Fibroblast of gingiva (primary cell): ENCODE measurements at regions not wholly inside any gene's neighbourhood (a gene's known extent, or its start where the extent isn't known, plus 50 kb on each side); places are given as distances from the start of the nearest gene placed in this dataset.
"Not testable (repeated sequence)": the region's sequence is repeated elsewhere in the genome, so short reads cannot be mapped to it uniquely, and the experiment has no call there.

Experiments
- DNase-seq: peaks from one replicate; pipeline ENCODE4 v3.0.0-alpha.2; 2011; ENCODE audit warnings: low read depth

GRCh38 chr10:21292763-21293517 is 232.5 kb downstream of the SKIDA1 start:
- DNase-seq: peak; percentile 97

GRCh38 chr10:21290499-21291160 is 234.9 kb downstream of the SKIDA1 start:
- no peak for DNase-seq

- no peak for DNase-seq
These were observed 235.5 kb downstream of the SKIDA1 start for GRCh38 chr10:21289961-21290360.

- no peak for DNase-seq
These were observed 236.2 kb downstream of the SKIDA1 start for GRCh38 chr10:21289271-21289670.

GRCh38 chr10:21285742-21286331 is 239.6 kb downstream of the SKIDA1 start:
- DNase-seq: peak; percentile 6

GRCh38 chr10:21285207-21285606 is 240.3 kb downstream of the SKIDA1 start:
- no peak for DNase-seq

- DNase-seq: no peak
These were observed 241.2 kb downstream of the SKIDA1 start for GRCh38 chr10:21284301-21284700.

DNA sequence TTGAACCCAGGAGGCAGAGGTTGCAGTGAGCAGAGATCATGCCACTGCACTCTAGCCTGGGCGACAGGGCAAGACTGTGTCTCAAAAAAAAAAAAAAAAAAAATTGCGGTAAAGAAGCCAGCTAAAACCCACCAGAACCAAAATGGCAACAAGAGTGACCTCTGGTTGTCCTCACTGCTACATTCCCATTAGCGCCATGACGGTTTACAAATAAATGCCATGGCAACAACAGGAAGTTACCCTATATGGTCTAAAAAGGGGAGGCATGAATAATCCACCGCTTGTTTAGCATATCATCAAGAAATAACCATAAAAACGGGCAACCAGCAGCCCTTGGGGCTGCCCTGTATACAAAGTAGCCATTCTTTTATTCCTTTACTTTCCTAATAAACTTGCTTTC is 242.4 kb downstream of the SKIDA1 start:
- DNase-seq: not testable (repeated sequence)

- DNase-seq: no peak
These were observed 243.6 kb downstream of the SKIDA1 start for GRCh38 chr10:21281765-21282484.

DNA sequence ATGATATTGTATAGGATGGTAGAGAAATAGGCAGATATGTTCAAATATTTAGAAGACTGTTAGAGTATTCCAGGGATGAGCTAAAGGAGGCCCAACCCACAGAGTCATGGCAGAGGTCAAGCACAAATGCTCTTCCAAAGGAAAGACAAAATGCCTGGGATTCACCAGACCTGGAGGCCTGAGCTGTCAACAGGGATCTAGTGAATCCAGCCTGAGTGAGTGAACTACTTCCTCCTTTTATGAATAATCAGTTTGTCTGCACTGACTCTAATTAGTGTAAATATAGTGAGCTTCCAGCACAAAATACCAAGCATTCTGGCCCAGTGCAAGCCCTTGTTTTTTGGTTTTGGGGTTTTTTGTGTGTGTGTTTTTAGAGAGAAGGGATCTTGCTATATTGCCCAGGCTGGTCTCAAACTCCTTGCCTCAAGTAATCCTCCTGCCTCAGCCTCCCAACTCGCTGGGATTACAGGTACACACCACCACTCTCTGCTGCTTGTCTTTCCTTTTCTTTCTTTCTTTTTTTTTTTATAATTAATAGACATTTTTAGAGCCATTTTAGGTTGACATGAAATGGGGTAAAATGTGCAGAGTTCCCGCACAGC is 244.4 kb downstream of the SKIDA1 start:
- no peak for DNase-seq

DNA sequence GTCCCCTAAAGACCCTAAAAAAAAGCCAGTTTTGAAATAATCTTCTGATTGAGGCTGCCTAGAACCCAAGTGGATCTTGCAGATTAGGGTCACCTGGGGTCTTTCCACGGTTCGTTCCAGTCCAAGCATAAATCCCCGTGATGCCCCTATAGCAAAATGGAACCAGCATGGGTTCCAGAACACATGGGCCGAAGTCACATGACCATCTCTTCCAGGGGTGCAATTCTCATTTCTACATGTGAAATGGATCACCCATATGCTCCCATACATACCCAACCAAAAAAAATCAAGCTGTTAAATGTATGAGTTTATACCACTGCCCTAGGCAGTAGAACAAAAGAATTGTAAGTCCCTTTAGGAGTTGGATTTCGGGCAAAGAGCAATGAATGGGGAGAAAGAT is 245.4 kb downstream of the SKIDA1 start:
- no peak for DNase-seq

DNA sequence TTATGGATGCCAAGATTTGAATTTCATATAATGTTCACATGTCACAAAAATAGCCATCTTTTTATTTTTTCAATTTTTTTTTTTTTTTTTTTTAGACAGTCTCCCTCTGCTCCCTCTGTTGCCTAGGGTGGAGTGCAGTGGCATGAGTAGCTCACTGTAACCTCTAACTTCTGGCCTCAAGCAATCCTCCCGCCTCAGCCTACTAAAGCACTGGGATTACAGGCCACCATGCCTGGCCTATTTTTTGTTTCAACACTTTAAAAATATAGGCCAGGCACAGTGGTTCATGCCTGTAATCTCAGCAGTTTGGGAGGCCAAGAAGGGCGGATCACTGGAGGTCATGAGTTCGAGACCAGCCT is 246.3 kb downstream of the SKIDA1 start:
- no peak for DNase-seq

GRCh38 chr10:21278491-21279216 is 246.8 kb downstream of the SKIDA1 start:
- DNase-seq: peak; percentile 90

DNA sequence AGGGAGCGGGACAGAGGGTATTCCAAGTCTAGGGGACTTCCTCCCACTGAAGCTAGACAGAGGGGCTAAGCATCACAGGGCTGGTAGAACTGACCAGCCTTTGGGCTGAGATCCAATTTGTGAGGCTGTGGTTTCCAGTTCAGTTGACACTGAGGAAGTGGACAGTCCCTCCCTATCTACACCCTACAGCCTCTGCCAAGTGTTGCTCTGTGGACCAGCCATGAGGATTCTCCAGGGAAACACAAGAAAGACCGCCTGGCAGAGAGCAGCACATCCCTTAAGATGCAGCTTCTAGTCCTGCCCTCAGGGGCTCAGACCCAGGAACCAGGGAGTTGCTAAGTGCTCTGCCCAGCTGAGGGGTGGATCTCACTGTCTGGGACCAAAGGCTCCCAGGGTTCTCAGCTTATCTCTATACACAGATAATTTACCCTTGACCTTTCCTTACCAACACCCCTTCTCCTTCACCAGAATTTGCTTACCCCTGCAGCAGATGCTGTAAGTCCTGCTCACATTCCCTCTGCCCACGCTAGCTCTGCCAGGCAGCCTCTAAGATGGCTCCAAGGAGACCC is 252.0 kb downstream of the SKIDA1 start:
- no peak for DNase-seq

DNA sequence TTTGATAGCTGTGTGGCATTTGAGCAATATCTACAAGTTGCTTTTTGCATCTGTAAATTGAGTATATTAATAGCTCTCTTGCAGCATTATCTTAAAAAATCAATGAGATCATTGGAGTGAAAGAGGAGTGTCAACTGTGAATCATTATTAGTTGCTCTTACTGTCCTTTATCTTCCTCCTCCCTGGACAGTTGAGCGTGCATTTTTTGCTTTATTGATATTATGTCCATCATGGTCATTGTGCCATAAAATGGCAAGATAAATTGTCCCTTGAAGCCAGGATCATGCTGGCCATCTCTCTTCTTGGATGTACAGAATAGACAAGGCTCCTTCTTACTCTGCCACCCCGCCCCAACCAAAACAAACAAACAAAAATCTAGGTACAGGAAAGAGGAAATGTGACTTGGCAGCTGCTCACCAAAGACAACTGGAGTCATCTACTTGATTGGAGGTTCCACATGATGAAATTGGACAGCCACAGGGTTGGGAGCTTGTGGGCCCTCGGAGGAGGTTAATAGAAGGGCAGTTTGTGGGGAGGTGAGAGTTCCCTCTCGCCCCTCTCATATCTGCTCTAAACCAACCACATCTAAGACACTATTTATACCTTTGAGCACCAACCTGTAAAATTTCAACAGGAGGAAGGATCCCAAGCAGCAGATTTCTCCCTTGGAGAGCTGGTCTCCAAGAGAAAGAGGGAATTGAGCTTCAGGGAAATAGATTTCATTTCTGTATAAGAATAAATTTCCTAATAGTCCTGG is 252.7 kb downstream of the SKIDA1 start:
- DNase-seq: no peak

GRCh38 chr10:21270976-21271375 is 254.5 kb downstream of the SKIDA1 start:
- no peak for DNase-seq

DNA sequence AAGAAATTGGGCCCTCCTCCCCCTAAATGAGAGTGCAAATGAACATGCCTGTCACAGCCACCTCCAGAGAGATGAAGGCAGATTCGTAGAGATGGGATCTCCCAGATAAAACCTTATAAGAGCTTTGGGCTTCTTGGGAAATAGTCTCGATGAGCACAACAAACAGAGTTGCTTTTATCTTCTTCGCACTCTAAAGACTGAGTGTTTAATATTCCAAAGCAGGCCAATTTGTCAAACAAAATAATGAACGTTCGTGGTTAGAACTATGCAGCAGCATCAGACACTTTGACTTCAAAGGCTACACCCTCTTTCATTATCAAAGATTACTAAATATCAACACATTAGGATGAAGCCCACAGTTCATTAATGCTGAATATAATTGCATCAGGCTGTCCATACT is 256.2 kb downstream of the SKIDA1 start:
- no peak for DNase-seq

DNA sequence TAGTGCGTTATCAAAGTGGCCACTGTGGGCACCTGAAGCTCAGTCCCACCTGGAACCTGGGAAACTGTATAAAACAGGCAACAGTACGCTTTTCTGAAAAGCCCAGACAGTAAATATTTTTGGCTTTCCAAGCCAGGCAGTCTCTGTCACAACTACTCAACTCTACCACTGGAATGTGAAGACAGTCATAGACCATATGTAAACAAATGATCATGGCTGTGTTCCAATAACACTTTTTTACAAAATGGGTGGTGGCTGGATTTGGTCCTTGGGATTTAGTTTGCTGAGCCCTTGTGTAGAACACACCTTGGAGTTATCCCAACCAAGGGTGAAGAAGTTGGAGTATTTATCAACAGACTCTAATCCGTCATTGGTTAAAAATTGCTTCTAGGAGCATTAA is 259.9 kb downstream of the SKIDA1 start:
- peak; percentile 17 for DNase-seq

GRCh38 chr10:21264271-21264670 is 261.2 kb downstream of the SKIDA1 start:
- no peak for DNase-seq

- DNase-seq: no peak
These were observed 261.6 kb downstream of the SKIDA1 start for GRCh38 chr10:21263839-21264238.
